Activated CD4-positive, CD25-positive, alpha-beta regulatory T cell treated with anti-CD3 and anti-CD28 coated beads, Interleukin-2, amount 50 U/mL, for 16 hours (primary cell): ENCODE measurements at regions not wholly inside any gene's neighbourhood (a gene's known extent, or its start where the extent isn't known, plus 50 kb on each side); places are given as distances from the start of the nearest gene placed in this dataset.

ENCODE experiments used
- DNase-seq: peaks from one replicate; pipeline ENCODE4 v3.0.0-alpha.2; 2020; ENCODE audit warnings: low read depth, low spot score

GRCh38 chr3:59698091-59698490, 648.3 kb upstream of the CFAP20DC start:
- DNase-seq = no peak

DNA sequence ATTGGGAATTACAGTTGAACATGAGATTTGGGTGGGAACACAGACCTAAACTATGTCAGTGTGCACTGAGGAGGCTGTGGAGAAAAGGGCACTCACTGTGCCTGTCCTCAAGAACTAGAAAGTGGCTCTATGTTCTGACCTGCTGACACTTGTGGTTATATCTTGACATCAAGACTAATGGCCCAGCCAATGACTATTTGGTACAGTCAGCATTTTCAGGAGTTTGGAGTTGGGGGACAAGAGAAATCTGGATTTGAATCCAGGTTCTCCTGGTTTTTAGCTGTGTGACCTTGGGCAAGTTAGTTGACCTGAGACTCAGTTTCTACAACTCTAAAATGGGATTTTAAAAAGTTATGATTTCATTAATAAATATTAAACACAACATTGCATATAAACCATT, 647.0 kb upstream of the CFAP20DC start:
- no peak for DNase-seq

- DNase-seq = no peak
Measured at GRCh38 chr3:59695860-59696259, 646.0 kb upstream of the CFAP20DC start.

DNA sequence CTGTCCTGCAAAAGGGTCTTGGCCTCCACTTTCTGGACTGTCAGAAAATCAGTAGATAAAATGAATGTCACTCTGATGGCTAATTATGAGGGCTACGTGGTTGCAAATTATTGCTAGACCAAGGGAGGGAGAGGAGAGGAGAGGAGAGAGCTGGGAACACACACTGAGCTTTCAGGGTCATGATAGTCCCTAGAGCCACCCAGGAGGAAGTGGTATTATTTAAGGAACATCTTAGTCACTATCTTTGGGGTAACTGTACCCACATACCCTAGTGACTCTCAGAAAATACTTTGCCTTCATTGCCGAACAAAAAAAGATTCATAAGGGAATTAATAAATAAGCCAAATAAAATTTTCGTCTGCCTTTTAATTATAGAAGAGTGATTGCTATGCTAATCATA, 642.3 kb upstream of the CFAP20DC start:
- DNase-seq = no peak

GRCh38 chr3:59690886-59691285, 641.1 kb upstream of the CFAP20DC start:
- DNase-seq = no peak

GRCh38 chr3:59688636-59689035, 638.8 kb upstream of the CFAP20DC start:
- DNase-seq = no peak

GRCh38 chr3:59685432-59685831, 635.6 kb upstream of the CFAP20DC start:
- no peak for DNase-seq

DNA sequence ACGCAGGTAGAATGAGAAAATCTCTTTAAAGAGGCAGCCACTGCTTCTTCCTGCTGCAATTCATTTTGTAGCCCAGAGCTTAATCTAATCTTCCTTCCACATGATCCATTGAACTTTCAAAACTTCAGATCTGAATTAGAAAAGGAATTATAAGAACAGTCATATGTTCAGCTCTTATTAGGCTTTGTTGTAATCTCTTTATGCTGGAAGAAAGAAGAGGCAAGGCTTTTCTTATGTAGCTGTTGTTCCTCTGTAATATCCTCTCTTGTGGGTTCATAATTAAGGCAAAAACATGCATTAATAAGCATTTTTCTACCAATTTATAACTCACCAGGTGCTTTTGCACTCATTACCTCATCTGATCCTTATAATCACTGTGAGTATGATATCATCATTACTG, 634.9 kb upstream of the CFAP20DC start:
- DNase-seq = no peak

- DNase-seq = no peak
Measured at GRCh38 chr3:59680919-59681318, 631.1 kb upstream of the CFAP20DC start.

GRCh38 chr3:59677747-59678702, 628.2 kb upstream of the CFAP20DC start:
- no peak for DNase-seq

DNA sequence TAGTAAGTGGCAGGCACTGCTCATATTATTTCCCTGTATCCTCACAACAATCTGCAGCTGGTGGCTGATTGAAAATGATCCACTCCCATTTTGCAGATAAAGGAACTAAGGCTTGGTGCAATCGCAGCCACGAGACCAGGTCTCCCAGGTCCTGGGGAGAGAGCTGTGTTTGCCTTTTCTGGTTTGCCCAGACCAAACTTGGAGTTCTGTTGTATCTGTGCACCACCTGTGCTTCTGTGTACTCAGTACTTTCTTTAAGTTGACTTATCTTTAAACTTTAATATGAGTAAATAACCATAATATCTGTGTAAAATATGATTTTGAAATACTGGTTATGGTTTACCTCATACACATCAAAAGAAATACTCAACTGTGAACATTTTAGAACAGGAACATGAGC, 625.7 kb upstream of the CFAP20DC start:
- DNase-seq = no peak

DNA sequence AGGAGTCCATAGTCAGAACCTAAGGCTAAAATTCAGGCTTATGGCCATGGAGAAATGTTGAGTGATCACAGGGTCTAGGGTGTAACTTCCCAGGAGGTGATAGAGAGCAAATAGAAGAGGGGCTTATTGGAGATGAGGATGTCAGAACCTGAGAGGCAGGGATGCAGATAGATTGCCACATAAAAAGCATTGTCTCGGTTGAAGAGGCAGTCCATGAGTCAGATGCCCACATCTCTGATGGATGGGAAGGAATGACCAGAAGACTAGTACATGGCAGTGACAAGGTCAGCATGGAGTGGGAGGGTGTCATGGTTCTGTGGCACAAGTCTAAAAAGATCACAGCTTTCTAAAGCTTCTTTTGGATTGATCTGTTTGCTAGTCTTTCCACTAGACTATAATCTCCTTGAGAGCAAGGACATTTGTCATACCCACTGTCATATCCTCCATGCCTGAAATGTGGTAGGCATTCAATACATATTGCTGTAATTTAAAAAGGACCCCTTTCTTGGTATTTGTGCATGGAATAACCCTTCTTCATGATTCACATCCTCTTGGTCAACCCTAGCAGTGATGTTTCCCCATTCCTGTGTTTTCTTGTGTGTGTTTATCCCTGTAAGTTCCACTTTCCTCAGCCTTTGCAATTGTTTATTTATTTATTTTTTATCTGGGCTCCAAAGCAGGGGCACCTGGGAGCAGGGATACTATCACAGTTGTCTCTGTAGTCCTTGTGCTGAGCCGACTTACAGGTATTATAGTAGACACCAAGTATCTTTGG, 613.4 kb upstream of the CFAP20DC start:
- DNase-seq = no peak

- no peak for DNase-seq
Measured at GRCh38 chr3:59660852-59661625, 611.2 kb upstream of the CFAP20DC start.

DNA sequence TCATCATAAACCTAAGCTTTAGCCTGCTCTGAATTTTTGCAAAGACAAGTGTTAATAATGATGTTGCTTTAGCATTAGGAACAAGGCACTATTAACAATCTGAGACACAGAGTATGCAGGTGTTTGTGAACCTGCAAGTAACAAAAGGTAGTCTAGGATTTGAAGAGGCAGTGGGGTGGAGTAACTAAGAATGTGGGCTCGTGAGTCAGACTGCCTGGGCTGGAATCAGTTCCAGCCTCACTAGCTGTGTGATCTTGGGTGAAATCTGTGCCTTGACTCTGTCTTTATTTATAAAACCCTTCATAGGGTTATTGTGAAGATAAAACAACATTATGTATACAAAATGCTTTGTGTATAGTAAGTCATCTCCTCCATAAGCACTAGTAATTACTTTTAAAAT, 610.6 kb upstream of the CFAP20DC start:
- no peak for DNase-seq

DNA sequence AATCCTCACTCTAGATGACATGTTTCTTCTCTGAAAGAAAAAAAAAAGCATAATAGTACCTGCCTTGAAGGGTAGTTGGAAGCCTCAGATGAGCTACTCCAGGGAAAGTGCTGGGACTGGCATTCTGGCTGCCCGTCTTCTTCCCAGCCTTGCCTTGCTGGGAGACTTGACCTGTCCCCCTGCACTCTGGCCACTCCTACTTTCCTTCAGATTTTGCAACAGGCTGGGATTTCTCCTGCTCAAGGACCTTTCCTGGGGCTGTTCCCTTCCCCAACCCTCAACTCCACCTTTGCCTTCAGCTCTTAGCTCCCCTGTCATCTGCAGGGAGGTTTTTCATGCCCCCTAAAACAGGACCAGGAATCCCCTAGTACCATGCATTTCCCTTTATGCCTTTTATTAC, 609.9 kb upstream of the CFAP20DC start:
- DNase-seq = no peak

DNA sequence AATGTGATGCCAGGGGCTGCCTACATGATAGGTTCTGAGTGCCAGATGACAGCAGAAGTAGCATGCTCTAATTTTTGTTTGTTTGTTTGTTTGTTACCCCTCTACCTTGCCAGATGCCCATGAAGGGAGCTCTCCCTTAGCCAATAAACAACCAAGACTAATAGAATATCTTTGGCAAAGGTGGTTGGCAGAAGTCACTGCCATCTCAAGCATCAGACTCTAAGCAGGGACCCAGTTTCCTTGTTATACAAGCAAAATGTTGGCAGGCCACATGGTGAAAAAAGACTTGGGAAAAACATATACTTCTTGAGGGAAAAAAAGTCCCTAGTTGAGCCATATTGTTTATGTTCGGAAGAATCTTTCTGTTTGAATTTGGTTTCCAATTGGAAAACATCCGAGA, 609.0 kb upstream of the CFAP20DC start:
- no peak for DNase-seq

GRCh38 chr3:59658274-59658673, 608.4 kb upstream of the CFAP20DC start:
- DNase-seq = no peak

DNA sequence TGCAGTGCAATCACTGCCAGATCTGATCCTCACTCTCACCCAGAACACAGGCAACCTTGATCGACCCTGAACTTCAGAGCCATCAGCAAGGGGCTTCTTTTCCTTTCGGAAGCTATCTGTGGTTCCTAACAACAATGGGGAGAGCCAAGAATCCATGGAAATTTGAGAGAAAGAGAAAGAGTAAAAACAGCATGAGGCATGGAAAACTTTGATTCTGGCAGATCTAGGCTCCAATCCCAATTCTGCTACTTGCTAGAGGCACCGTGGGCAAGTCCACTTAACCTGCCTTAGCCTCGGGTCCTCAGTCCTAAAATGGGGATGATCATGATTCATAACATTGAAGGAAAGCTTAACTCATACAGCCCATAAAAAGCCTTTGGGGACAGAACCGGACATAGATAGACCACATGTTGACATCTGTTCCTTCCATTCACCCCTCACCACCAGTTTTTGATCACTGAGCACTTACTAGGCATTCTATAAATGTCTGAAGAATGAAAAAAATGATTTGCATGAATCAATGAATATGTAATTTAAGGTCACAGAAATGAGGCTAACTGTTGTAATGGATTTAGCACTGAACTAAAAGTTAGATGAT, 605.7 kb upstream of the CFAP20DC start:
- DNase-seq = no peak

- DNase-seq = no peak
Measured at GRCh38 chr3:59654480-59655417, 604.9 kb upstream of the CFAP20DC start.

DNA sequence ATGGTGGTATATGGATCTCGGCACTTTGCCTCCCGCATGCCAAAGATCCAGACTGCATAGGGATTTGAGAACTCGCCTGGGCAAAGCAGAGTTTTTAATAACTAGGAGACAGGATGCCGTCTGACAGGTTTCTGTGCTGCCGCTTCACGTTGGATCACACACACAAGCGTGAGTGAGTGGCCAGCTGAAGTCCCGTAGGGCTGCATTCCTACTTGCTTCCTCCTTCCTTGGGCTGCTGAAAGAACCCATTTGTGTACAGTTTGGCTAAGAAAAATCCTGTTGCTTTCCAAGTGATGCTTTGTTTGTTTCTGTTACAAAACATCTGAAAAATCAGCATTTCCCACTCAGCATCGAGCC, 604.3 kb upstream of the CFAP20DC start:
- no peak for DNase-seq
